HEK293 (cell line): ENCODE measurements at regions not wholly inside any gene's neighbourhood (a gene's known extent, or its start where the extent isn't known, plus 50 kb on each side); places are given as distances from the start of the nearest gene placed in this dataset.

Experiments used
- CTCF ChIA-PET: fragments of 350-600 bp; formaldehyde crosslinking; extraction: SDS; loops from one replicate; lab custom pipeline; 2021; ENCODE audit warnings: antibody characterized with exemption; lab: Yijun Ruan, JAX
- POLR2A ChIA-PET: fragments of 300-600 bp; formaldehyde crosslinking; extraction: SDS; loops from one replicate; lab custom pipeline; 2020; ENCODE audit warnings: antibody characterized with exemption, inconsistent platforms; lab: Yijun Ruan, JAX
- H3K27ac ChIP-seq: fragments of 200-500 bp; sonication (Bioruptor generic); 2 replicates; pipeline ENCODE4 v1.5.1; 2014; ENCODE audit warnings: low read depth, low read length, control low read depth, inconsistent platforms; ENCODE audit errors: extremely low read depth
- H3K36me3 ChIP-seq, 2 experiments: fragments of 200-500 bp in 1 of 2; sonication (Bioruptor generic) in 1 of 2; 1 replicate in 1 of 2; 2 replicates in 1 of 2; pipeline ENCODE4 v1.5.1; 2014 to 2017; ENCODE audit warnings: inconsistent platforms in 2 of 2, low read length in 2 of 2; ENCODE audit not compliant: control insufficient read depth in 2 of 2, insufficient read depth in 1 of 2
- H3K4me1 ChIP-seq: fragments of 200-500 bp; sonication (Bioruptor generic); 2 replicates; pipeline ENCODE4 v1.5.1; 2014; ENCODE audit warnings: mild to moderate bottlenecking, low read length, inconsistent platforms; ENCODE audit not compliant: control insufficient read depth, insufficient read depth
- H3K4me3 ChIP-seq: 2 replicates; pipeline ENCODE4 v1.5.1; 2011; ENCODE audit warnings: low read depth, mild to moderate bottlenecking, control low read depth, low read length, moderate library complexity
- H3K9me3 ChIP-seq: fragments of 200-500 bp; sonication (Bioruptor generic); 2 replicates; pipeline ENCODE4 v1.5.1; 2014; ENCODE audit warnings: low read depth, low read length, inconsistent platforms; ENCODE audit not compliant: control insufficient read depth, insufficient read depth
- EGR2 ChIP-seq: fragments of 450-650 bp; formaldehyde crosslinking; IDR thresholded peaks from 2 replicates; pipeline ENCODE4 v1.5.1; 2016; ENCODE audit warnings: low read depth, missing biosample characterization, missing genetic modification characterization
- HOXA7 ChIP-seq: sonication (generic); formaldehyde crosslinking; IDR thresholded peaks from 2 replicates; pipeline ENCODE4 v1.8.1; 2022; ENCODE audit warnings: missing genetic modification reagents, borderline replicate concordance
- KLF1 ChIP-seq: fragments of 450-650 bp; formaldehyde crosslinking; IDR thresholded peaks from 2 replicates; pipeline ENCODE4 v1.5.1; 2016; ENCODE audit warnings: missing biosample characterization, missing genetic modification characterization
- ZFHX2 ChIP-seq: fragments of 450-650 bp; formaldehyde crosslinking; conservative IDR thresholded peaks from 2 replicates; pipeline ENCODE4 v1.5.1; 2016; ENCODE audit warnings: missing biosample characterization, missing genetic modification characterization
- ZFP41 ChIP-seq: fragments of 450-650 bp; formaldehyde crosslinking; IDR thresholded peaks from 2 replicates; pipeline ENCODE4 v1.5.1; 2016; ENCODE audit warnings: missing biosample characterization, missing genetic modification characterization, borderline replicate concordance
- ZNF16 ChIP-seq: fragments of 450-650 bp; formaldehyde crosslinking; IDR thresholded peaks from 2 replicates; pipeline ENCODE4 v1.5.1; 2016; ENCODE audit warnings: low read depth, missing biosample characterization, missing genetic modification characterization
- ZNF239 ChIP-seq: fragments of 450-650 bp; formaldehyde crosslinking; IDR thresholded peaks from 2 replicates; pipeline ENCODE4 v1.5.1; 2016; ENCODE audit warnings: missing biosample characterization, missing genetic modification characterization
- ZNF311 ChIP-seq: fragments of 450-650 bp; formaldehyde crosslinking; IDR thresholded peaks from 2 replicates; pipeline ENCODE4 v1.5.1; 2017; ENCODE audit warnings: missing biosample characterization, missing genetic modification characterization, borderline replicate concordance
- ZNF37A ChIP-seq: fragments of 450-650 bp; IDR thresholded peaks from 2 replicates; pipeline ENCODE4 v1.5.1; 2018; ENCODE audit warnings: missing biosample characterization, missing genetic modification characterization
- ZNF48 ChIP-seq: fragments of 450-650 bp; formaldehyde crosslinking; IDR thresholded peaks from 2 replicates; pipeline ENCODE4 v1.5.1; 2016; ENCODE audit warnings: missing biosample characterization, missing genetic modification characterization
- ZNF510 ChIP-seq: fragments of 450-650 bp; formaldehyde crosslinking; IDR thresholded peaks from 2 replicates; pipeline ENCODE4 v1.5.1; 2018; ENCODE audit warnings: mild to moderate bottlenecking, missing genetic modification characterization, missing biosample characterization; ENCODE audit not compliant: insufficient replicate concordance
- ZNF600 ChIP-seq: fragments of 450-650 bp; formaldehyde crosslinking; IDR thresholded peaks from 2 replicates; pipeline ENCODE4 v1.5.1; 2016; ENCODE audit warnings: missing biosample characterization, missing genetic modification characterization
- ZNF626 ChIP-seq: fragments of 450-650 bp; sonication (Bioruptor Pico); formaldehyde crosslinking; IDR thresholded peaks from 2 replicates; pipeline ENCODE4 v1.5.1; 2018; ENCODE audit warnings: missing biosample characterization, missing genetic modification characterization, inconsistent platforms
- ZNF654 ChIP-seq: fragments of 450-650 bp; formaldehyde crosslinking; IDR thresholded peaks from 2 replicates; pipeline ENCODE4 v1.5.1; 2016; ENCODE audit warnings: low read depth, missing biosample characterization, missing genetic modification characterization
- ZNF768 ChIP-seq: fragments of 450-650 bp; formaldehyde crosslinking; IDR thresholded peaks from 2 replicates; pipeline ENCODE4 v1.5.1; 2018; ENCODE audit warnings: missing biosample characterization, mild to moderate bottlenecking, missing genetic modification characterization
- ZNF785 ChIP-seq: fragments of 450-650 bp; formaldehyde crosslinking; IDR thresholded peaks from 2 replicates; pipeline ENCODE4 v1.5.1; 2016; ENCODE audit warnings: missing biosample characterization, missing genetic modification characterization
- ZXDB ChIP-seq: fragments of 450-650 bp; formaldehyde crosslinking; IDR thresholded peaks from 2 replicates; pipeline ENCODE4 v1.5.1; 2016; ENCODE audit warnings: missing biosample characterization, missing genetic modification characterization
- TF ChIP-seq, protein P1 (sequence below): fragments of 450-650 bp; formaldehyde crosslinking; IDR thresholded peaks from 2 replicates; pipeline ENCODE4 v1.5.1; 2016; ENCODE audit warnings: missing biosample characterization, missing genetic modification characterization
- TF ChIP-seq, protein P2 (sequence below): fragments of 450-650 bp; formaldehyde crosslinking; IDR thresholded peaks from 2 replicates; pipeline ENCODE4 v1.5.0; 2017; ENCODE audit warnings: missing biosample characterization, missing genetic modification characterization, borderline replicate concordance
- TF ChIP-seq, protein P3 (sequence below): fragments of 450-650 bp; formaldehyde crosslinking; IDR thresholded peaks from 2 replicates; pipeline ENCODE4 v1.5.1; 2017; ENCODE audit warnings: missing biosample characterization, missing genetic modification characterization
- TF ChIP-seq, protein P4 (sequence below): fragments of 450-650 bp; formaldehyde crosslinking; IDR thresholded peaks from 2 replicates; pipeline ENCODE4 v1.5.1; 2016; ENCODE audit warnings: missing biosample characterization, missing genetic modification characterization, low read depth
- TF ChIP-seq, protein P5 (sequence below): fragments of 450-650 bp; formaldehyde crosslinking; IDR thresholded peaks from 2 replicates; pipeline ENCODE4 v1.5.1; 2016; ENCODE audit warnings: missing biosample characterization, missing genetic modification characterization, borderline replicate concordance

DNA sequence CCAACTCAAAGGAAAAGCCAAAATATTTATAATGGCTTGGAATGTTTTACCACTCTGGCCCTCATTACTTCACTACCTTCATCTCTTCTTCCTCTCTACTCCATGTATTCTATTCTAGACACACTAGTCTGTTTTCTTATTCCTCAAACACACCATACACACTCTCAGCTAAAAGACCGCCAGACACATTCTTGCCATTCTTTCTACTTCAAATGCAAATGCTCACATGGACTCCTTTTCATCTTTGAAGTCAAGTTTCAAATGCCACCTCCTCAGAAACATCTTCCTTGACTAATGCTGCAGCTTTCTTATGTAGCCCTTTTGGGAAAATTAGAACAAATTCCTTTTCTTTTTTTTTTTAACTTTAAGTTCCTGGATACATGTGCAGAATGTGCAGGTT lies 412.9 kb upstream of the FMR1 start (continued):
- TF ChIP-seq, protein P1, sequence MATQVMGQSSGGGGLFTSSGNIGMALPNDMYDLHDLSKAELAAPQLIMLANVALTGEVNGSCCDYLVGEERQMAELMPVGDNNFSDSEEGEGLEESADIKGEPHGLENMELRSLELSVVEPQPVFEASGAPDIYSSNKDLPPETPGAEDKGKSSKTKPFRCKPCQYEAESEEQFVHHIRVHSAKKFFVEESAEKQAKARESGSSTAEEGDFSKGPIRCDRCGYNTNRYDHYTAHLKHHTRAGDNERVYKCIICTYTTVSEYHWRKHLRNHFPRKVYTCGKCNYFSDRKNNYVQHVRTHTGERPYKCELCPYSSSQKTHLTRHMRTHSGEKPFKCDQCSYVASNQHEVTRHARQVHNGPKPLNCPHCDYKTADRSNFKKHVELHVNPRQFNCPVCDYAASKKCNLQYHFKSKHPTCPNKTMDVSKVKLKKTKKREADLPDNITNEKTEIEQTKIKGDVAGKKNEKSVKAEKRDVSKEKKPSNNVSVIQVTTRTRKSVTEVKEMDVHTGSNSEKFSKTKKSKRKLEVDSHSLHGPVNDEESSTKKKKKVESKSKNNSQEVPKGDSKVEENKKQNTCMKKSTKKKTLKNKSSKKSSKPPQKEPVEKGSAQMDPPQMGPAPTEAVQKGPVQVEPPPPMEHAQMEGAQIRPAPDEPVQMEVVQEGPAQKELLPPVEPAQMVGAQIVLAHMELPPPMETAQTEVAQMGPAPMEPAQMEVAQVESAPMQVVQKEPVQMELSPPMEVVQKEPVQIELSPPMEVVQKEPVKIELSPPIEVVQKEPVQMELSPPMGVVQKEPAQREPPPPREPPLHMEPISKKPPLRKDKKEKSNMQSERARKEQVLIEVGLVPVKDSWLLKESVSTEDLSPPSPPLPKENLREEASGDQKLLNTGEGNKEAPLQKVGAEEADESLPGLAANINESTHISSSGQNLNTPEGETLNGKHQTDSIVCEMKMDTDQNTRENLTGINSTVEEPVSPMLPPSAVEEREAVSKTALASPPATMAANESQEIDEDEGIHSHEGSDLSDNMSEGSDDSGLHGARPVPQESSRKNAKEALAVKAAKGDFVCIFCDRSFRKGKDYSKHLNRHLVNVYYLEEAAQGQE (tag by site-specific recombination) = no peak
- TF ChIP-seq ZNF311 (tag by site-specific recombination) (no peak), ZNF16 (no peak), ZNF48 (tag by site-specific recombination) (no peak)
- TF ChIP-seq, protein P2, sequence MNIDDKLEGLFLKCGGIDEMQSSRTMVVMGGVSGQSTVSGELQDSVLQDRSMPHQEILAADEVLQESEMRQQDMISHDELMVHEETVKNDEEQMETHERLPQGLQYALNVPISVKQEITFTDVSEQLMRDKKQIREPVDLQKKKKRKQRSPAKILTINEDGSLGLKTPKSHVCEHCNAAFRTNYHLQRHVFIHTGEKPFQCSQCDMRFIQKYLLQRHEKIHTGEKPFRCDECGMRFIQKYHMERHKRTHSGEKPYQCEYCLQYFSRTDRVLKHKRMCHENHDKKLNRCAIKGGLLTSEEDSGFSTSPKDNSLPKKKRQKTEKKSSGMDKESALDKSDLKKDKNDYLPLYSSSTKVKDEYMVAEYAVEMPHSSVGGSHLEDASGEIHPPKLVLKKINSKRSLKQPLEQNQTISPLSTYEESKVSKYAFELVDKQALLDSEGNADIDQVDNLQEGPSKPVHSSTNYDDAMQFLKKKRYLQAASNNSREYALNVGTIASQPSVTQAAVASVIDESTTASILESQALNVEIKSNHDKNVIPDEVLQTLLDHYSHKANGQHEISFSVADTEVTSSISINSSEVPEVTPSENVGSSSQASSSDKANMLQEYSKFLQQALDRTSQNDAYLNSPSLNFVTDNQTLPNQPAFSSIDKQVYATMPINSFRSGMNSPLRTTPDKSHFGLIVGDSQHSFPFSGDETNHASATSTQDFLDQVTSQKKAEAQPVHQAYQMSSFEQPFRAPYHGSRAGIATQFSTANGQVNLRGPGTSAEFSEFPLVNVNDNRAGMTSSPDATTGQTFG (tag by site-specific recombination) = no peak
- TF ChIP-seq, all 188 proteins: peak for 0

DNA sequence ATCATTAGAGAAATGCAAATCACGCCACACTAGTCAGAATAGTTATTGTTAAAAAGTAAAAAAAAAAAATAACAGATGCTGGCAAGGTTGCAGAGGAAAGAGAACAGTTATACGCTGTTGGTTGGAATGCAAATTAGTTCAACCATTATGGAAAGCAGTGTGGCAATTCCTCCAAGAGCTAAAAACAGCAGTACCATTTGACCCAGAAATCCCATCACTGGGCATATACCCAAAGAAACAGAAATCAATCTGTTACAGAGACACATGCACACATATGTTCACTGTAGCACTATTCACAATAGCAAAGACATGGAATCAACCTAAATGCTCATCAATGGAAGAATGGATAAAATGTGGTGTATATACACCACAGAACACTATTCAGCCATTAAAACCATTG lies 388.7 kb upstream of the FMR1 start:
- Histone ChIP-seq H3K4me3 (no peak overlapping the region), H3K27ac (no peak overlapping the region), H3K9me3 (no peaks in the 10 kb centered on the region), H3K36me3 (no peaks in the 10 kb centered on the region), H3K4me1 (no peaks in the 10 kb centered on the region)
- no peak for TF ChIP-seq KLF1 (tag by site-specific recombination)
- TF ChIP-seq ZNF768 (tag by site-specific recombination) = no peak
- no peak for TF ChIP-seq ZNF654 (tag by site-specific recombination)
- no peak for TF ChIP-seq EGR2 (tag by site-specific recombination)
- no peak for TF ChIP-seq ZFHX2 (tag by site-specific recombination)
- TF ChIP-seq, protein P3, sequence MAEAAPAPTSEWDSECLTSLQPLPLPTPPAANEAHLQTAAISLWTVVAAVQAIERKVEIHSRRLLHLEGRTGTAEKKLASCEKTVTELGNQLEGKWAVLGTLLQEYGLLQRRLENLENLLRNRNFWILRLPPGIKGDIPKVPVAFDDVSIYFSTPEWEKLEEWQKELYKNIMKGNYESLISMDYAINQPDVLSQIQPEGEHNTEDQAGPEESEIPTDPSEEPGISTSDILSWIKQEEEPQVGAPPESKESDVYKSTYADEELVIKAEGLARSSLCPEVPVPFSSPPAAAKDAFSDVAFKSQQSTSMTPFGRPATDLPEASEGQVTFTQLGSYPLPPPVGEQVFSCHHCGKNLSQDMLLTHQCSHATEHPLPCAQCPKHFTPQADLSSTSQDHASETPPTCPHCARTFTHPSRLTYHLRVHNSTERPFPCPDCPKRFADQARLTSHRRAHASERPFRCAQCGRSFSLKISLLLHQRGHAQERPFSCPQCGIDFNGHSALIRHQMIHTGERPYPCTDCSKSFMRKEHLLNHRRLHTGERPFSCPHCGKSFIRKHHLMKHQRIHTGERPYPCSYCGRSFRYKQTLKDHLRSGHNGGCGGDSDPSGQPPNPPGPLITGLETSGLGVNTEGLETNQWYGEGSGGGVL (tag by site-specific recombination) = no peak
- TF ChIP-seq ZNF600 = no peak
- TF ChIP-seq ZNF626 (tag by site-specific recombination) = no peak
- TF ChIP-seq ZNF510 (tag by site-specific recombination) = no peak
- no peak for TF ChIP-seq ZNF37A (tag by site-specific recombination)
- TF ChIP-seq HOXA7 (CRISPR knock-in tag) = no peak
- no peak for TF ChIP-seq ZNF785
- TF ChIP-seq, protein P4, sequence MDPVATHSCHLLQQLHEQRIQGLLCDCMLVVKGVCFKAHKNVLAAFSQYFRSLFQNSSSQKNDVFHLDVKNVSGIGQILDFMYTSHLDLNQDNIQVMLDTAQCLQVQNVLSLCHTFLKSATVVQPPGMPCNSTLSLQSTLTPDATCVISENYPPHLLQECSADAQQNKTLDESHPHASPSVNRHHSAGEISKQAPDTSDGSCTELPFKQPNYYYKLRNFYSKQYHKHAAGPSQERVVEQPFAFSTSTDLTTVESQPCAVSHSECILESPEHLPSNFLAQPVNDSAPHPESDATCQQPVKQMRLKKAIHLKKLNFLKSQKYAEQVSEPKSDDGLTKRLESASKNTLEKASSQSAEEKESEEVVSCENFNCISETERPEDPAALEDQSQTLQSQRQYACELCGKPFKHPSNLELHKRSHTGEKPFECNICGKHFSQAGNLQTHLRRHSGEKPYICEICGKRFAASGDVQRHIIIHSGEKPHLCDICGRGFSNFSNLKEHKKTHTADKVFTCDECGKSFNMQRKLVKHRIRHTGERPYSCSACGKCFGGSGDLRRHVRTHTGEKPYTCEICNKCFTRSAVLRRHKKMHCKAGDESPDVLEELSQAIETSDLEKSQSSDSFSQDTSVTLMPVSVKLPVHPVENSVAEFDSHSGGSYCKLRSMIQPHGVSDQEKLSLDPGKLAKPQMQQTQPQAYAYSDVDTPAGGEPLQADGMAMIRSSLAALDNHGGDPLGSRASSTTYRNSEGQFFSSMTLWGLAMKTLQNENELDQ (tag by site-specific recombination) = no peak
- TF ChIP-seq, protein P5, sequence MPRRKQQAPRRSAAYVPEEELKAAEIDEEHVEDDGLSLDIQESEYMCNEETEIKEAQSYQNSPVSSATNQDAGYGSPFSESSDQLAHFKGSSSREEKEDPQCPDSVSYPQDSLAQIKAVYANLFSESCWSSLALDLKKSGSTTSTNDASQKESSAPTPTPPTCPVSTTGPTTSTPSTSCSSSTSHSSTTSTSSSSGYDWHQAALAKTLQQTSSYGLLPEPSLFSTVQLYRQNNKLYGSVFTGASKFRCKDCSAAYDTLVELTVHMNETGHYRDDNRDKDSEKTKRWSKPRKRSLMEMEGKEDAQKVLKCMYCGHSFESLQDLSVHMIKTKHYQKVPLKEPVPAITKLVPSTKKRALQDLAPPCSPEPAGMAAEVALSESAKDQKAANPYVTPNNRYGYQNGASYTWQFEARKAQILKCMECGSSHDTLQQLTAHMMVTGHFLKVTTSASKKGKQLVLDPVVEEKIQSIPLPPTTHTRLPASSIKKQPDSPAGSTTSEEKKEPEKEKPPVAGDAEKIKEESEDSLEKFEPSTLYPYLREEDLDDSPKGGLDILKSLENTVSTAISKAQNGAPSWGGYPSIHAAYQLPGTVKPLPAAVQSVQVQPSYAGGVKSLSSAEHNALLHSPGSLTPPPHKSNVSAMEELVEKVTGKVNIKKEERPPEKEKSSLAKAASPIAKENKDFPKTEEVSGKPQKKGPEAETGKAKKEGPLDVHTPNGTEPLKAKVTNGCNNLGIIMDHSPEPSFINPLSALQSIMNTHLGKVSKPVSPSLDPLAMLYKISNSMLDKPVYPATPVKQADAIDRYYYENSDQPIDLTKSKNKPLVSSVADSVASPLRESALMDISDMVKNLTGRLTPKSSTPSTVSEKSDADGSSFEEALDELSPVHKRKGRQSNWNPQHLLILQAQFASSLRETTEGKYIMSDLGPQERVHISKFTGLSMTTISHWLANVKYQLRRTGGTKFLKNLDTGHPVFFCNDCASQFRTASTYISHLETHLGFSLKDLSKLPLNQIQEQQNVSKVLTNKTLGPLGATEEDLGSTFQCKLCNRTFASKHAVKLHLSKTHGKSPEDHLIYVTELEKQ = no peak
- TF ChIP-seq ZNF239 = no peak
- TF ChIP-seq ZXDB (tag by site-specific recombination) = no peak
- no peak for TF ChIP-seq ZFP41 (tag by site-specific recombination)
- POLR2A ChIA-PET = no interaction called here
- CTCF ChIA-PET = no interaction called here
